Small intestine (tissue), 7 donors: ENCODE measurements at regions not wholly inside any gene's neighbourhood (a gene's known extent, or its start where the extent isn't known, plus 50 kb on each side); places are given as distances from the start of the nearest gene placed in this dataset.
"Not testable (repeated sequence)": the region's sequence is repeated elsewhere in the genome, so short reads cannot be mapped to it uniquely, and the experiment has no call there.

ENCODE experiments used
- DNase-seq, 2 donors: peaks; one replicate each; pipeline versions ENCODE4 v3.0.0 to v3.0.0-alpha.2; 2013
- FAIRE-seq: peaks from 2 replicates; lab custom pipeline; 2012; peaks lifted over from hg19 to GRCh38; lab: Jason Lieb, UNC
- H3K27ac ChIP-seq, 3 donors: one replicate each; pipeline ENCODE4 v1.5.1; 2013; ENCODE audit warnings: low read length in 2 of 3, mild to moderate bottlenecking in 2 of 3, control low read depth in 1 of 3, inconsistent platforms in 1 of 3, low read depth in 1 of 3, moderate library complexity in 1 of 3
- H3K27me3 ChIP-seq, 3 donors: one replicate each; pipeline ENCODE4 v1.6.1; 2013; ENCODE audit warnings: low read length in 3 of 3, inconsistent platforms in 1 of 3; ENCODE audit not compliant: control insufficient read depth in 3 of 3, insufficient read depth in 3 of 3
- H3K36me3 ChIP-seq, 3 donors: one replicate each; pipeline ENCODE4 v1.6.1; 2013; ENCODE audit warnings: low read length in 3 of 3, inconsistent platforms in 1 of 3, low read depth in 1 of 3, mild to moderate bottlenecking in 1 of 3, moderate library complexity in 1 of 3; ENCODE audit not compliant: control insufficient read depth in 3 of 3, insufficient read depth in 2 of 3
- H3K4me1 ChIP-seq, 3 donors: one replicate each; pipeline ENCODE4 v1.6.1; 2013; ENCODE audit warnings: low read length in 2 of 3, inconsistent platforms in 1 of 3, low read depth in 1 of 3, mild to moderate bottlenecking in 1 of 3, moderate library complexity in 1 of 3; ENCODE audit not compliant: control insufficient read depth in 3 of 3, insufficient read depth in 2 of 3
- H3K4me3 ChIP-seq, 3 donors: one replicate each; pipeline ENCODE4 v1.5.1; 2013; ENCODE audit warnings: low read length in 3 of 3, control low read depth in 1 of 3, inconsistent platforms in 1 of 3, low read depth in 1 of 3, mild to moderate bottlenecking in 1 of 3, moderate library complexity in 1 of 3
- H3K9me3 ChIP-seq, 2 donors: one replicate each; pipeline ENCODE4 v1.6.1; 2013; ENCODE audit warnings: low read depth in 1 of 2, low read length in 1 of 2; ENCODE audit not compliant: control insufficient read depth in 2 of 2, insufficient read depth in 1 of 2
- WGBS, 3 donors: extraction: QIAGEN DNeasy Blood & Tissue Kit; methylation state at CpG; one replicate each; pipeline ENCODE4 v1.1.7; 2013; 5-methylcytosine and 5-hydroxymethylcytosine counted together
- donor health status: healthy with polysubstance abuse.
- donor health status: control.
- donor health status: control.
- donor health status: Bipolar disorder and iron deficiency.
- donor health status: healthy.

GRCh38 chr22:35155403-35156025, 89.6 kb downstream of the ISX start:
- 48 to 53% (median 50%) methylated on average over 7 of the region's 7 CpGs for WGBS, 3 donors
- Histone ChIP-seq H3K4me1 (no peaks in the 10 kb centered on the region), H3K9me3 (no peaks in the 10 kb centered on the region), H3K27me3 (peaks cover 0 to 5% (median 0%) of the 10 kb centered on the region in 3 donors), H3K36me3 (no peaks in the 10 kb centered on the region), H3K4me3 (no peak overlapping the region), H3K27ac (no peak overlapping the region)
- DNase-seq (no peak), FAIRE-seq (no peak)

- FAIRE-seq (no peak), DNase-seq (no peak)
- H3K27me3 ChIP-seq: peaks cover 0 to 8% (median 0%) of the 10 kb centered on the region in 3 donors
- H3K36me3 ChIP-seq: no peaks in the 10 kb centered on the region
- H3K4me3 ChIP-seq: no peak overlapping the region
- H3K27ac ChIP-seq: no peak overlapping the region
- 19 to 43% (median 28%) methylated on average over 3 of the region's 3 CpGs for WGBS, 3 donors
- no peaks in the 10 kb centered on the region for H3K9me3 ChIP-seq
- H3K4me1 ChIP-seq: no peaks in the 10 kb centered on the region
These were observed 91.0 kb downstream of the ISX start for GRCh38 chr22:35156945-35157344.

- Histone ChIP-seq H3K4me1 (no peaks in the 10 kb centered on the region), H3K4me3 (no peak overlapping the region), H3K36me3 (no peaks in the 10 kb centered on the region), H3K27me3 (peaks cover 0 to 8% (median 0%) of the 10 kb centered on the region in 3 donors), H3K9me3 (no peaks in the 10 kb centered on the region), H3K27ac (no peak overlapping the region)
- WGBS, 3 donors: 29 to 42% (median 41%) methylated on average over 7 of the region's 7 CpGs
- DNase-seq (no peak), FAIRE-seq (no peak)
These were observed 92.4 kb downstream of the ISX start for GRCh38 chr22:35158336-35158735.

- no peaks in the 10 kb centered on the region for H3K36me3 ChIP-seq
- WGBS, 3 donors: 84 to 94% (median 92%) methylated on average over 3 of the region's 3 CpGs
- peaks cover 0 to 8% (median 0%) of the 10 kb centered on the region in 3 donors for H3K27me3 ChIP-seq
- H3K4me3 ChIP-seq: no peak overlapping the region
- FAIRE-seq (no peak), DNase-seq (no peak)
- H3K4me1 ChIP-seq: no peaks in the 10 kb centered on the region
- no peak overlapping the region for H3K27ac ChIP-seq
- no peaks in the 10 kb centered on the region for H3K9me3 ChIP-seq
These were observed 93.4 kb downstream of the ISX start for GRCh38 chr22:35159343-35159742.

GRCh38 chr22:35160268-35160667, 94.3 kb downstream of the ISX start:
- DNase-seq (no peak), FAIRE-seq (no peak)
- Histone ChIP-seq H3K36me3 (no peaks in the 10 kb centered on the region), H3K27me3 (peaks cover 0 to 8% (median 0%) of the 10 kb centered on the region in 3 donors), H3K4me3 (no peak overlapping the region), H3K9me3 (no peaks in the 10 kb centered on the region), H3K4me1 (no peaks in the 10 kb centered on the region), H3K27ac (no peak overlapping the region)
- 88 to 89% (median 88%) methylated on average over 6 of the region's 6 CpGs for WGBS, 3 donors

GRCh38 chr22:35165896-35166295, 91.4 kb upstream of the HMGXB4 start:
- not testable (repeated sequence) for FAIRE-seq, H3K36me3 ChIP-seq, H3K27ac ChIP-seq, DNase-seq, H3K27me3 ChIP-seq, H3K4me3 ChIP-seq, H3K4me1 ChIP-seq, H3K9me3 ChIP-seq
- WGBS, 3 donors: 79 to 81% (median 81%) methylated on average over 9 to 11 of the region's 11 CpGs

- Histone ChIP-seq H3K4me1 (no peaks in the 10 kb centered on the region), H3K9me3 (no peaks in the 10 kb centered on the region), H3K36me3 (no peaks in the 10 kb centered on the region), H3K27me3 (peaks cover 0 to 3% (median 0%) of the 10 kb centered on the region in 3 donors), H3K27ac (no peak overlapping the region), H3K4me3 (no peak overlapping the region)
- DNase-seq: no peak
- no peak for FAIRE-seq
- 55 to 74% (median 67%) methylated on average over 11 of the region's 11 CpGs for WGBS, 3 donors
These were observed 86.3 kb upstream of the HMGXB4 start for GRCh38 chr22:35170716-35171697.

- Histone ChIP-seq H3K27ac (no peak overlapping the region), H3K4me3 (no peak overlapping the region), H3K4me1 (no peaks in the 10 kb centered on the region), H3K9me3 (no peaks in the 10 kb centered on the region), H3K27me3 (peaks cover 0 to 3% (median 0%) of the 10 kb centered on the region in 3 donors), H3K36me3 (no peaks in the 10 kb centered on the region)
- DNase-seq (no peak), FAIRE-seq (no peak)
- 23 to 34% (median 25%) methylated on average over 5 of the region's 5 CpGs for WGBS, 3 donors
These were observed 84.9 kb upstream of the HMGXB4 start for GRCh38 chr22:35172442-35172841.
